Astrocyte of the spinal cord (primary cell): ENCODE measurements at regions not wholly inside any gene's neighbourhood (a gene's known extent, or its start where the extent isn't known, plus 50 kb on each side); places are given as distances from the start of the nearest gene placed in this dataset.

Experiments used
- DNase-seq: peaks from one replicate; pipeline ENCODE4 v3.0.0; 2011; ENCODE audit warnings: low read depth, low spot score
- H3K4me3 ChIP-seq: 2 replicates; pipeline ENCODE4 v1.5.1; 2011; ENCODE audit warnings: low read depth, mild to moderate bottlenecking, low read length, moderate library complexity
- CTCF ChIP-seq: IDR thresholded peaks from 2 replicates; pipeline ENCODE4 v1.5.1; 2012; ENCODE audit warnings: low read depth, mild to moderate bottlenecking, low read length, inconsistent platforms
- in situ Hi-C: cut with HindIII; loops from 2 replicates; pipeline ENCODE4 v1.10.0; 2017; ENCODE audit warnings: low sequenced_read_pairs

GRCh38 chr21:15650735-15651134 lies 79.0 kb upstream of the USP25 start:
- no peak for DNase-seq
- no peak overlapping the region for H3K4me3 ChIP-seq
- no peak for TF ChIP-seq CTCF
- in situ Hi-C loops, result no loop called here

GRCh38 chr21:15651172-15651571 lies 78.6 kb upstream of the USP25 start:
- H3K4me3 ChIP-seq, result no peak overlapping the region
- no peak for DNase-seq
- in situ Hi-C loops, result no loop called here
- no peak for TF ChIP-seq CTCF

- in situ Hi-C loops, result no loop called here
- DNase-seq, result no peak
- no peak for TF ChIP-seq CTCF
- no peak overlapping the region for H3K4me3 ChIP-seq
These were observed 76.1 kb upstream of the USP25 start for GRCh38 chr21:15653710-15654109.

- no peak for TF ChIP-seq CTCF
- no peak for DNase-seq
- in situ Hi-C loops, result no loop called here
- H3K4me3 ChIP-seq, result no peak overlapping the region
These were observed 75.6 kb upstream of the USP25 start for GRCh38 chr21:15654171-15654570.

GRCh38 chr21:15659753-15660422 lies 69.9 kb upstream of the USP25 start:
- TF ChIP-seq CTCF, result no peak
- in situ Hi-C loops, result no loop called here
- no peak for DNase-seq
- H3K4me3 ChIP-seq, result no peak overlapping the region

GRCh38 chr21:15660423-15660804 lies 69.4 kb upstream of the USP25 start:
- TF ChIP-seq CTCF, result no peak
- H3K4me3 ChIP-seq, result no peak overlapping the region
- DNase-seq, result no peak
- in situ Hi-C loops, result no loop called here
